Panc1 (cell line): ENCODE measurements at regions not wholly inside any gene's neighbourhood (a gene's known extent, or its start where the extent isn't known, plus 50 kb on each side); places are given as distances from the start of the nearest gene placed in this dataset.

Experiments used
- ATAC-seq: fragments of 200-7000 bp; cut with Tn5 transposase; 2 replicates; pipeline ENCODE4 v1.9.1; 2020; ENCODE audit warnings: mild to moderate bottlenecking, moderate library complexity
- BruUV-seq: library from RNA; stranded (reverse); fragments of 400-500 nt; replicated peaks from 2 replicates; lab custom pipeline; 2021; lab: Mats Ljungman, UMichigan
- CTCF ChIA-PET: fragments of 300-600 bp; sonication (Branson Sonifier 250); formaldehyde crosslinking; loops from one replicate; lab custom pipeline; 2022; ENCODE audit warnings: antibody characterized with exemption; lab: Charles Lee
- POLR2A ChIA-PET: fragments of 300-600 bp; sonication (Branson Sonifier 250); formaldehyde crosslinking; loops from one replicate; lab custom pipeline; 2022; ENCODE audit warnings: antibody characterized with exemption; lab: Charles Lee
- DNase-seq: peaks from one replicate; pipeline ENCODE4 v3.0.0-alpha.2; 2010; ENCODE audit warnings: low read depth, low spot score
- H3K27ac ChIP-seq: 2 replicates; pipeline ENCODE4 v1.5.1; 2011; ENCODE audit warnings: mild to moderate bottlenecking, low read length, inconsistent platforms
- H3K27me3 ChIP-seq: fragments of 200-500 bp; sonication (Bioruptor generic); 2 replicates; pipeline ENCODE4 v1.6.0; 2014; ENCODE audit warnings: low read length, inconsistent platforms; ENCODE audit not compliant: control insufficient read depth, insufficient read depth
- H3K36me3 ChIP-seq: fragments of 200-500 bp; sonication (Bioruptor generic); 2 replicates; pipeline ENCODE4 v1.5.1; 2014; ENCODE audit warnings: inconsistent platforms, mild to moderate bottlenecking, low read length, moderate library complexity; ENCODE audit not compliant: control insufficient read depth, insufficient read depth
- H3K4me1 ChIP-seq: 2 replicates; pipeline ENCODE4 v1.5.1; 2011; ENCODE audit warnings: inconsistent platforms, mild to moderate bottlenecking, low read length, moderate library complexity; ENCODE audit not compliant: control insufficient read depth, insufficient read depth
- H3K4me3 ChIP-seq, 2 experiments: 2 replicates each; pipeline ENCODE4 v1.5.1; 2011 to 2012; ENCODE audit warnings: low read depth in 2 of 2, low read length in 2 of 2, mild to moderate bottlenecking in 2 of 2, inconsistent platforms in 1 of 2, moderate library complexity in 1 of 2
- H3K9me3 ChIP-seq: fragments of 200-500 bp; sonication (Bioruptor generic); 2 replicates; pipeline ENCODE4 v1.5.1; 2014; ENCODE audit warnings: low read depth, mild to moderate bottlenecking, inconsistent platforms, low read length, moderate library complexity; ENCODE audit not compliant: control insufficient read depth, insufficient read depth
- POLR2AphosphoS5 ChIP-seq: IDR thresholded peaks from 2 replicates; pipeline ENCODE4 v1.6.1; 2012; ENCODE audit warnings: mild to moderate bottlenecking, low read depth, low read length, moderate library complexity
- SIN3A ChIP-seq: IDR thresholded peaks from 2 replicates; pipeline ENCODE4 v1.6.1; 2012; ENCODE audit warnings: low read depth, mild to moderate bottlenecking, low read length, moderate library complexity, borderline replicate concordance; ENCODE audit not compliant: insufficient read depth
- TCF7L2 ChIP-seq: IDR thresholded peaks from 2 replicates; pipeline ENCODE4 v1.6.1; 2011; ENCODE audit warnings: mild to moderate bottlenecking, low read depth, low read length, inconsistent platforms
- in situ Hi-C: cut with HindIII; loops from 2 replicates; pipeline ENCODE4 v1.10.0; 2016; ENCODE audit warnings: low sequenced_read_pairs, low pct_unique_long_range_greater_than_20kb
- intact Hi-C: fragments of 100-400 bp; cut with micrococcal nuclease; formaldehyde crosslinking; loops from one replicate; pipeline ENCODE4 v1.10.0; 2022; ENCODE audit not compliant: unreplicated experiment
- TF ChIP-seq, protein P1 (sequence below), 2 experiments: IDR thresholded peaks; 2 replicates each; pipeline ENCODE4 v1.6.1; 2011 to 2012; ENCODE audit warnings: low read depth in 2 of 2, control low read depth in 1 of 2, low read length in 1 of 2, mild to moderate bottlenecking in 1 of 2, moderate library complexity in 1 of 2; ENCODE audit not compliant: insufficient read depth in 1 of 2
- TF ChIP-seq, protein P2 (sequence below): fragments of 450-650 bp; IDR thresholded peaks from 2 replicates; pipeline ENCODE4 v1.5.1; 2017; ENCODE audit warnings: mild to moderate bottlenecking

DNA sequence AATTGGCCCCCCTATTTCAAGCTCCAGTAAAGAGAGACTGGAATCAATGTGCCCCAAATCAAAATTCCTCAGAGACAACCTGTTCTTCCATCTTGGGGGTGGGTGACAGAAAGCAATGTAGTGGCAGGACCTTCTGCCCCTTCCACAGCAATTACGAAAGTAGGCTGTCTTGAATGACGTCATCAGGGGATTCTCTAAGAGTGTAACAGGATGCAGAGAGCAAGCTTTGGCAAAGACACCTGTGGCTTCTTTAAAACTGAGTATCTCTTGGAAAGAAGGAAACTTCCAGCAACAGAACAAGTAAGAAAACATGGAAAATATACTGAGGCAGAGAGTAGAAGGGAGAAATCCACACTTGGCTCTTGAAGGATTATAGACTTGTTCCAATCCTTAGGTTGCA lies 247.6 kb upstream of the PDE4D start:
- ChIA-PET CTCF (no interaction called here), POLR2A (no interaction called here)
- intact Hi-C loops: loop anchor here (1.0 kb wide), 1 partner anchor 38 kb away; no protein-coding TSS in a partner anchor
- no peak for TF ChIP-seq SIN3A
- TF ChIP-seq TCF7L2: no peak
- TF ChIP-seq, protein P1, sequence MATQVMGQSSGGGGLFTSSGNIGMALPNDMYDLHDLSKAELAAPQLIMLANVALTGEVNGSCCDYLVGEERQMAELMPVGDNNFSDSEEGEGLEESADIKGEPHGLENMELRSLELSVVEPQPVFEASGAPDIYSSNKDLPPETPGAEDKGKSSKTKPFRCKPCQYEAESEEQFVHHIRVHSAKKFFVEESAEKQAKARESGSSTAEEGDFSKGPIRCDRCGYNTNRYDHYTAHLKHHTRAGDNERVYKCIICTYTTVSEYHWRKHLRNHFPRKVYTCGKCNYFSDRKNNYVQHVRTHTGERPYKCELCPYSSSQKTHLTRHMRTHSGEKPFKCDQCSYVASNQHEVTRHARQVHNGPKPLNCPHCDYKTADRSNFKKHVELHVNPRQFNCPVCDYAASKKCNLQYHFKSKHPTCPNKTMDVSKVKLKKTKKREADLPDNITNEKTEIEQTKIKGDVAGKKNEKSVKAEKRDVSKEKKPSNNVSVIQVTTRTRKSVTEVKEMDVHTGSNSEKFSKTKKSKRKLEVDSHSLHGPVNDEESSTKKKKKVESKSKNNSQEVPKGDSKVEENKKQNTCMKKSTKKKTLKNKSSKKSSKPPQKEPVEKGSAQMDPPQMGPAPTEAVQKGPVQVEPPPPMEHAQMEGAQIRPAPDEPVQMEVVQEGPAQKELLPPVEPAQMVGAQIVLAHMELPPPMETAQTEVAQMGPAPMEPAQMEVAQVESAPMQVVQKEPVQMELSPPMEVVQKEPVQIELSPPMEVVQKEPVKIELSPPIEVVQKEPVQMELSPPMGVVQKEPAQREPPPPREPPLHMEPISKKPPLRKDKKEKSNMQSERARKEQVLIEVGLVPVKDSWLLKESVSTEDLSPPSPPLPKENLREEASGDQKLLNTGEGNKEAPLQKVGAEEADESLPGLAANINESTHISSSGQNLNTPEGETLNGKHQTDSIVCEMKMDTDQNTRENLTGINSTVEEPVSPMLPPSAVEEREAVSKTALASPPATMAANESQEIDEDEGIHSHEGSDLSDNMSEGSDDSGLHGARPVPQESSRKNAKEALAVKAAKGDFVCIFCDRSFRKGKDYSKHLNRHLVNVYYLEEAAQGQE (IDR thresholded peaks at IDR 0.05; ENCODE audit: insufficient read depth in 1 of 2, low read depth in 2 of 2, low read length in 1 of 2): no peak
- TF ChIP-seq POLR2AphosphoS5: no peak
- TF ChIP-seq, protein P2, sequence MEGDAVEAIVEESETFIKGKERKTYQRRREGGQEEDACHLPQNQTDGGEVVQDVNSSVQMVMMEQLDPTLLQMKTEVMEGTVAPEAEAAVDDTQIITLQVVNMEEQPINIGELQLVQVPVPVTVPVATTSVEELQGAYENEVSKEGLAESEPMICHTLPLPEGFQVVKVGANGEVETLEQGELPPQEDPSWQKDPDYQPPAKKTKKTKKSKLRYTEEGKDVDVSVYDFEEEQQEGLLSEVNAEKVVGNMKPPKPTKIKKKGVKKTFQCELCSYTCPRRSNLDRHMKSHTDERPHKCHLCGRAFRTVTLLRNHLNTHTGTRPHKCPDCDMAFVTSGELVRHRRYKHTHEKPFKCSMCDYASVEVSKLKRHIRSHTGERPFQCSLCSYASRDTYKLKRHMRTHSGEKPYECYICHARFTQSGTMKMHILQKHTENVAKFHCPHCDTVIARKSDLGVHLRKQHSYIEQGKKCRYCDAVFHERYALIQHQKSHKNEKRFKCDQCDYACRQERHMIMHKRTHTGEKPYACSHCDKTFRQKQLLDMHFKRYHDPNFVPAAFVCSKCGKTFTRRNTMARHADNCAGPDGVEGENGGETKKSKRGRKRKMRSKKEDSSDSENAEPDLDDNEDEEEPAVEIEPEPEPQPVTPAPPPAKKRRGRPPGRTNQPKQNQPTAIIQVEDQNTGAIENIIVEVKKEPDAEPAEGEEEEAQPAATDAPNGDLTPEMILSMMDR: no peak
- H3K27me3 ChIP-seq: no peaks in the 10 kb centered on the region
- ATAC-seq: no peak
- no peak overlapping the region for H3K27ac ChIP-seq
- no peaks in the 10 kb centered on the region for H3K4me1 ChIP-seq
- H3K4me3 ChIP-seq: no peak overlapping the region
- in situ Hi-C loops: no loop called here
- H3K9me3 ChIP-seq: no peaks in the 10 kb centered on the region
- no TSS peak for BruUV-seq
- DNase-seq: no peak
- H3K36me3 ChIP-seq: no peaks in the 10 kb centered on the region

DNA sequence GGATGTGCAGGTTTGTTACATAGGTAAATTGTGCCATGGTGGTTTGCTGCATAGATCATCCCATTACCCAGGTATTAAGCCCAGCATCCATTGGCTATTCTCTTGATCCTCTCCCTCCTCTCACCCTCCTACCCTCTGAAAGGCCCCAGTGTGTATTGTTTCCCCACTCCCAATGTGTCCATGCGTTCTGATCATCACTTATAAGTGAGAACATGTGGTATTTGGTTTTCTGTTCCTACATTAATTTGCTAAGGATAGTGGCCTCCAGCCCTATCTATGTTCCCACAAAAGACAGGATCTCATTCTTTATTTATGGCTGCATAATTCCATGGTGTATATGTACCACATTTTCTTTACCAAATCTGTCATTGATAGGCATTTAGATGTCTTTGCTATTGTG lies 243.3 kb upstream of the PDE4D start:
- Histone ChIP-seq H3K9me3 (no peaks in the 10 kb centered on the region), H3K4me1 (no peaks in the 10 kb centered on the region), H3K27ac (no peak overlapping the region), H3K4me3 (no peak overlapping the region), H3K36me3 (no peaks in the 10 kb centered on the region), H3K27me3 (no peaks in the 10 kb centered on the region)
- BruUV-seq: no TSS peak
- no peak for ATAC-seq
- ChIA-PET CTCF (no interaction called here), POLR2A (no interaction called here)
- in situ Hi-C loops (no loop called here), intact Hi-C loops (no loop called here)
- no peak for TF ChIP-seq TCF7L2
- TF ChIP-seq, protein P2: no peak
- TF ChIP-seq, protein P1 (IDR thresholded peaks at IDR 0.05; ENCODE audit: insufficient read depth in 1 of 2, low read depth in 2 of 2, low read length in 1 of 2): no peak
- TF ChIP-seq POLR2AphosphoS5: no peak
- no peak for TF ChIP-seq SIN3A
- DNase-seq: no peak
